ENCODE measurements at regions not wholly inside any gene's neighbourhood (a gene's known extent, or its start where the extent isn't known, plus 50 kb on each side); places are given as distances from the start of the nearest gene placed in this dataset.

DNA sequence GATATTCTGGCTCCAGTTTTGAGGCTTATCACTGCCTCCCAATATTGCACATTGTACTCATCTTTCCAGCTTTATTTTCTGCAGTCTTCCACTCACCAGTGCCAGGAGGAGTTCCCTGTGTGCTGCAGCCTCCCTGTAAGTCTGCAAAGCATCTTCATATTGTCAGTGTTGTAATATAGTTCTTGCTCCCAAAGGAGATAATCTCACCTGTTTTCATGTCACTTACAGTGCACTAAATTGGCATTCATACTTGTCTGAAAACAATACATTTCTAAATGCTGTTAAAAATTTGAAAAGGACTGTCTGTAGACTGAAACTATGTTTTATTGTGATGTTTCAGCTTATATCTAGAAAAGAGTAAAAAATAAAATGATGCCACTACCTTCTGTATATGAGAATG lies 146.8 kb upstream of the TMTC1 start:
- no peak for DNase-seq
- intact Hi-C loops (cut with micrococcal nuclease), result no loop called here

DNA sequence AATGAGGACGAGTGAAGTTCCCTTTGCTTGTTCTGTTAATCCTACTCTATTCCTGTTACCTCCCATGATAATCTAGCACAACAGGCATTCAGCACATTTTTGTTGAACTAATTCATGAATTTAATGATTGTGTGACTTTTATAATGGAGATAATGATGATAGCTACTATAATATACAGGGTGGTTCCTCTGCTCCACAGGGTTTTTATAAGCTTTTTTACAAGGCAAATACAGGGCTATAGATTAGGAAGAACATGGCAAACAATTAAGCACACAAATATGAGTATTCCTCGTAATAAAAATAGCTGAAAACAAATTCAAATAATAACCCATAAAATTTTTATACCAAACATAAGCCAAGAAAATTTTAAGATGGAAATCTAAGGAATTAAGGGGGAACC lies 145.6 kb upstream of the TMTC1 start:
- DNase-seq, result no peak
- Histone ChIP-seq H3K27me3 (ENCODE audit: low read depth) (no peaks in the 10 kb centered on the region), H3K9me3 (replicated peaks) (no peaks in the 10 kb centered on the region), H3K4me1 (no peaks in the 10 kb centered on the region), H3K27ac (replicated peaks) (no peak overlapping the region), H3K4me3 (no peak overlapping the region), H3K36me3 (no peaks in the 10 kb centered on the region)
- intact Hi-C loops (cut with micrococcal nuclease), result no loop called here
- TF ChIP-seq, protein P1, sequence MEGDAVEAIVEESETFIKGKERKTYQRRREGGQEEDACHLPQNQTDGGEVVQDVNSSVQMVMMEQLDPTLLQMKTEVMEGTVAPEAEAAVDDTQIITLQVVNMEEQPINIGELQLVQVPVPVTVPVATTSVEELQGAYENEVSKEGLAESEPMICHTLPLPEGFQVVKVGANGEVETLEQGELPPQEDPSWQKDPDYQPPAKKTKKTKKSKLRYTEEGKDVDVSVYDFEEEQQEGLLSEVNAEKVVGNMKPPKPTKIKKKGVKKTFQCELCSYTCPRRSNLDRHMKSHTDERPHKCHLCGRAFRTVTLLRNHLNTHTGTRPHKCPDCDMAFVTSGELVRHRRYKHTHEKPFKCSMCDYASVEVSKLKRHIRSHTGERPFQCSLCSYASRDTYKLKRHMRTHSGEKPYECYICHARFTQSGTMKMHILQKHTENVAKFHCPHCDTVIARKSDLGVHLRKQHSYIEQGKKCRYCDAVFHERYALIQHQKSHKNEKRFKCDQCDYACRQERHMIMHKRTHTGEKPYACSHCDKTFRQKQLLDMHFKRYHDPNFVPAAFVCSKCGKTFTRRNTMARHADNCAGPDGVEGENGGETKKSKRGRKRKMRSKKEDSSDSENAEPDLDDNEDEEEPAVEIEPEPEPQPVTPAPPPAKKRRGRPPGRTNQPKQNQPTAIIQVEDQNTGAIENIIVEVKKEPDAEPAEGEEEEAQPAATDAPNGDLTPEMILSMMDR (IDR thresholded peaks at IDR 0.05; ENCODE audit: borderline replicate concordance), result no peak

More for the DNA sequence above, 146.8 kb upstream of the TMTC1 start:
- Histone ChIP-seq H3K27ac (replicated peaks) (no peak overlapping the region), H3K36me3 (no peaks in the 10 kb centered on the region), H3K4me3 (no peak overlapping the region), H3K4me1 (no peaks in the 10 kb centered on the region), H3K27me3 (ENCODE audit: low read depth) (no peaks in the 10 kb centered on the region), H3K9me3 (replicated peaks) (no peaks in the 10 kb centered on the region)
- TF ChIP-seq, protein P1 (IDR thresholded peaks at IDR 0.05; ENCODE audit: borderline replicate concordance), result no peak

DNA sequence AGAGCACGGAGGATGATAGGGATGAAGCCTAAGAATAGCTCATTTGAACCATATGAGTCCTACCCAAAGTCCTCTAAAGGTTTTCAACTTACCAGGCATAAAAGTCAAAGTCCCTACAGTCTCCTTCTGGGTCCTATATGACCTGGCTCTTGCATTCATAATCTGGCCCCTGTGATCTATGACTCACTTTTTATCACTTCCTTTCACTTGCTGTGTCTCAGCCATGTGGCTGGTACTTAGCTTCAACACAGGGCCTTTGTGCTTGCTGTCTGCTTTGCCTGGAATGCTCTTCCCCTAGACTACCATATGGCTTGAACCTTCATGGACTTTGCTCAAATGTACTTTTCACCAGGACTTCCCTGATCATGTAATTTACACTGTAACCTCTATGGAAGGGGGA lies 137.6 kb upstream of the TMTC1 start:
- Histone ChIP-seq H3K27ac (replicated peaks) (no peak overlapping the region), H3K4me3 (no peak overlapping the region), H3K36me3 (no peaks in the 10 kb centered on the region), H3K9me3 (replicated peaks) (no peaks in the 10 kb centered on the region), H3K27me3 (ENCODE audit: low read depth) (no peaks in the 10 kb centered on the region), H3K4me1 (no peaks in the 10 kb centered on the region)
- intact Hi-C loops (cut with micrococcal nuclease), result no loop called here
- TF ChIP-seq, protein P1 (IDR thresholded peaks at IDR 0.05; ENCODE audit: borderline replicate concordance), result no peak
- DNase-seq, result no peak

DNA sequence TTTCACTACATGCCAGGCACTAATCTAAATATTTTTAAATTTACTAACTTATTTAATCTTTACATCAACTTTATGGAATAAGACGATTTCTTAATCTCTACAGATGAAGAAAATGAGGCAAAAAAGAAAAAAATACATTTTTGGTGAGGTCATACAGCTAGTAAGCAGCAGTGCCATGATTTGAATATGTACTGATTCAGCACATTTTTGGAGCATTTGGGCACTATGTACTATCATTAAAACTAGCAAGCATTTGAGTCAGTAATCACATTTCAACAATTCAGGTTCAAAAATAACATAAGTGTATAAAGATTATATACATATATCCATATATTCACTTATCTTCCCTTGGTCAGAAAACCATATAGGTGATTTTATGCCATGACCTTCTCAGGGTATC lies 124.4 kb upstream of the TMTC1 start:
- Histone ChIP-seq H3K27me3 (ENCODE audit: low read depth) (no peaks in the 10 kb centered on the region), H3K9me3 (replicated peaks) (no peaks in the 10 kb centered on the region), H3K27ac (replicated peaks) (no peak overlapping the region), H3K36me3 (no peaks in the 10 kb centered on the region), H3K4me1 (no peaks in the 10 kb centered on the region), H3K4me3 (no peak overlapping the region)
- no peak for DNase-seq
- TF ChIP-seq, protein P1 (IDR thresholded peaks at IDR 0.05; ENCODE audit: borderline replicate concordance), result no peak
- intact Hi-C loops (cut with micrococcal nuclease), result no loop called here

DNA sequence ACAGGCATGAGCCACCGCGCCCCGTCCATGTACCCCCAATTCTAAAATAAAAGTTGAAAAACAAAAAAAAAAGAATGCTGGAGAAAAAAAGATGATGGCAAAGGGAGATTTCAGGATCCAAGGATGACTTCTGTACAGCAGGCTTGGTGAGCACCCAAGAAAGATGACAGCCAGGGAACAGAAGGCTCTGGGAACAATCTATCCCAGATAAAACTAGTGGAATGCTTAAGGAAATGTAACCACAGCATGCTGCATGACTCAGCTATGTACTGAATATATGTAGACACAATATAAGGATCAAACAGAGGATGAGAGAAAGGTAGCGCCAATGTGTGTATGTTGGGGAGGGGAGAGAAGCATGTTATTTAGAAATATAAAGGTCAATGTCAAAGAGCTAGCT lies 123.7 kb upstream of the TMTC1 start:
- TF ChIP-seq, protein P1 (IDR thresholded peaks at IDR 0.05; ENCODE audit: borderline replicate concordance), result no peak
- intact Hi-C loops (cut with micrococcal nuclease), result no loop called here

DNA sequence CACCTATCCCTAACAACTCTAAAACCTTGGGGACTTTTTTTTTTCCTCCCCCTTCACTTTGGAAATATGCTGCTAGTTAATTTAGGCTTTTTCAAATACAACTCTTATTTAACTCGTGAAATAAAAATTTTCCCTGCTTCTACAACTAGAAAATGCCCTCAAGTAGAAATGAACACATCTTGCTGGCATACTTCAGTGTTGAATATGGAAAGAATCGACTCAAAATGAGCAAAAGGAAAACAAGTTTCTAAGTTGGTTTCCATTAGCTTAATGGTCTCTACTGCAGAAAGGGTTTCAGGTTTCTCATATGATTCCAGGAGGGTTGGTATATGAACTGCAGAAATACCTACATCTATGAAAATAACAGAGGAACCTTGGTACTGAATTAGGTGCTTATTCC lies 118.3 kb upstream of the TMTC1 start:
- H3K27me3 ChIP-seq (ENCODE audit: low read depth), result no peaks in the 10 kb centered on the region
- DNase-seq, result no peak
- no peak overlapping the region for H3K4me3 ChIP-seq
- intact Hi-C loops (cut with micrococcal nuclease), result no loop called here
- no peaks in the 10 kb centered on the region for H3K4me1 ChIP-seq
- TF ChIP-seq, protein P1 (IDR thresholded peaks at IDR 0.05; ENCODE audit: borderline replicate concordance), result no peak
- no peaks in the 10 kb centered on the region for H3K36me3 ChIP-seq
- no peaks in the 10 kb centered on the region for H3K9me3 ChIP-seq (replicated peaks)
- H3K27ac ChIP-seq (replicated peaks), result no peak overlapping the region

More for the DNA sequence above, 123.7 kb upstream of the TMTC1 start:
- Histone ChIP-seq H3K27me3 (ENCODE audit: low read depth) (no peaks in the 10 kb centered on the region), H3K27ac (replicated peaks) (no peak overlapping the region), H3K9me3 (replicated peaks) (no peaks in the 10 kb centered on the region), H3K36me3 (no peaks in the 10 kb centered on the region), H3K4me3 (no peak overlapping the region), H3K4me1 (no peaks in the 10 kb centered on the region)
- no peak for DNase-seq
